GM12878 (cell line): ENCODE measurements at regions not wholly inside any gene's neighbourhood (a gene's known extent, or its start where the extent isn't known, plus 50 kb on each side); places are given as distances from the start of the nearest gene placed in this dataset.

Source experiments
- ATAC-seq: fragments of 200-7000 bp; cut with Tn5 transposase; 3 replicates; pipeline ENCODE4 v1.9.1; 2020; ENCODE audit warnings: mild to moderate bottlenecking, moderate library complexity
- BruUV-seq: library from RNA; stranded (reverse); fragments of 400-500 nt; replicated peaks from 2 replicates; lab custom pipeline; 2021; lab: Mats Ljungman, UMichigan
- CTCF ChIA-PET: fragments of 300-600 bp; sonication (Branson Sonifier 250); formaldehyde crosslinking; extraction: SDS; loops from one replicate; lab custom pipeline; 2021; ENCODE audit warnings: inconsistent platforms; lab: Yijun Ruan, JAX
- POLR2A ChIA-PET: fragments of 350-600 bp; formaldehyde crosslinking; extraction: SDS; loops from one replicate; lab custom pipeline; 2021; ENCODE audit warnings: inconsistent platforms; lab: Charles Lee
- RAD21 ChIA-PET: fragments of 300-600 bp; sonication (Branson Sonifier 250); formaldehyde crosslinking; loops from one replicate; lab custom pipeline; 2023; ENCODE audit warnings: antibody characterized with exemption; ENCODE audit not compliant: unreplicated experiment; lab: Charles Lee
- SMC1A ChIA-PET: fragments of 300-600 bp; sonication (Branson Sonifier 250); formaldehyde crosslinking; loops from one replicate; lab custom pipeline; 2023; ENCODE audit not compliant: unreplicated experiment, uncharacterized antibody; lab: Charles Lee
- DNase-seq: peaks from one replicate; pipeline ENCODE4 v3.0.0-alpha.2; 2011; ENCODE audit warnings: low read depth, low spot score
- FAIRE-seq: peaks from 3 replicates; lab custom pipeline; 2011; peaks lifted over from hg19 to GRCh38; lab: Jason Lieb, UNC
- H2AFZ ChIP-seq: 2 replicates; pipeline ENCODE4 v1.6.0; 2011; ENCODE audit warnings: low read depth, low read length, control low read depth; ENCODE audit not compliant: control insufficient read depth
- H3K27ac ChIP-seq: 2 replicates; pipeline ENCODE4 v1.5.1; 2011; ENCODE audit warnings: control low read depth; ENCODE audit not compliant: control insufficient read depth, insufficient read depth
- H3K27me3 ChIP-seq, 2 experiments: replicated peaks in 1 of 2; 2 replicates each; pipeline versions ENCODE4 v1.6.0 to v1.6.1; 2011; ENCODE audit warnings: low read length in 1 of 2; ENCODE audit not compliant: control insufficient read depth in 2 of 2, insufficient read depth in 2 of 2
- H3K36me3 ChIP-seq, 2 experiments: 2 replicates each; pipeline ENCODE4 v1.5.1; 2011; ENCODE audit warnings: low read length in 1 of 2; ENCODE audit not compliant: control insufficient read depth in 2 of 2, insufficient read depth in 2 of 2
- H3K4me1 ChIP-seq: 2 replicates; pipeline ENCODE4 v1.6.1; 2011; ENCODE audit warnings: mild to moderate bottlenecking, low read length, moderate library complexity, mixed read lengths; ENCODE audit not compliant: control insufficient read depth, insufficient read depth
- H3K4me2 ChIP-seq: 2 replicates; pipeline ENCODE4 v1.6.0; 2011; ENCODE audit warnings: control low read depth; ENCODE audit not compliant: control insufficient read depth, insufficient read depth
- H3K4me3 ChIP-seq: fragments of 200-600 bp; sonication (generic); 2 replicates; pipeline ENCODE4 v1.5.1; 2016
- H3K79me2 ChIP-seq: 2 replicates; pipeline ENCODE4 v1.6.0; 2011; ENCODE audit warnings: low read length; ENCODE audit not compliant: control insufficient read depth, insufficient read depth
- H3K9ac ChIP-seq: 2 replicates; pipeline ENCODE4 v1.8.0; 2011; ENCODE audit warnings: low read length, control low read depth, mixed read lengths; ENCODE audit not compliant: control insufficient read depth, insufficient read depth
- H3K9me3 ChIP-seq: replicated peaks from 3 replicates; pipeline ENCODE4 v1.5.1; 2011; ENCODE audit warnings: mild to moderate bottlenecking, low read length; ENCODE audit not compliant: control insufficient read depth, insufficient read depth
- H4K20me1 ChIP-seq: 2 replicates; pipeline ENCODE4 v1.6.0; 2011; ENCODE audit not compliant: control insufficient read depth, insufficient read depth
- BACH1 ChIP-seq: fragments of 450-650 bp; IDR thresholded peaks from 2 replicates; pipeline ENCODE4 v1.6.1; 2017; ENCODE audit warnings: mild to moderate bottlenecking, borderline replicate concordance
- CHD1 ChIP-seq: IDR thresholded peaks from 2 replicates; pipeline ENCODE4 v1.6.1; 2012; ENCODE audit warnings: low read depth, low read length, improper control_type of control experiment
- CHD2 ChIP-seq: IDR thresholded peaks from 2 replicates; pipeline ENCODE4 v1.6.1; 2011; ENCODE audit warnings: low read depth, low read length, improper control_type of control experiment, borderline replicate concordance
- CUX1 ChIP-seq: IDR thresholded peaks from 2 replicates; pipeline ENCODE4 v1.6.1; 2012; ENCODE audit warnings: improper control_type of control experiment, low read depth, low read length; ENCODE audit not compliant: insufficient replicate concordance
- EGR1 ChIP-seq, 2 experiments: IDR thresholded peaks; 1 replicate in 1 of 2; 2 replicates in 1 of 2; pipeline ENCODE4 v1.6.1; 2011 to 2012; ENCODE audit warnings: low read depth in 2 of 2, low read length in 2 of 2, borderline replicate concordance in 1 of 2, mild to moderate bottlenecking in 1 of 2, moderate library complexity in 1 of 2
- EP300 ChIP-seq, 2 experiments: fragments of 150-350 bp in 1 of 2; IDR thresholded peaks; 2 replicates each; pipeline ENCODE4 v1.6.1; 2011 to 2012; ENCODE audit warnings: low read depth in 2 of 2, low read length in 2 of 2, borderline replicate concordance in 1 of 2, improper control_type of control experiment in 1 of 2, inconsistent platforms in 1 of 2; ENCODE audit not compliant: control insufficient read depth in 1 of 2
- FOXM1 ChIP-seq: IDR thresholded peaks from 2 replicates; pipeline ENCODE4 v1.6.1; 2012; ENCODE audit warnings: low read depth, mild to moderate bottlenecking, inconsistent platforms, low read length, moderate library complexity
- HDAC6 ChIP-seq: fragments of 200-600 bp; sonication (generic); IDR thresholded peaks from one replicate; pipeline ENCODE4 v1.8.0; 2017; ENCODE audit warnings: antibody characterized with exemption; ENCODE audit not compliant: unreplicated experiment
- JUND ChIP-seq: IDR thresholded peaks from 2 replicates; pipeline ENCODE4 v1.6.1; 2012; ENCODE audit warnings: low read depth, mild to moderate bottlenecking, low read length, improper control_type of control experiment, moderate library complexity
- MTA2 ChIP-seq: fragments of 450-650 bp; IDR thresholded peaks from 2 replicates; pipeline ENCODE4 v1.6.1; 2016; ENCODE audit warnings: low read depth, mild to moderate bottlenecking, moderate library complexity
- NR2C2 ChIP-seq: IDR thresholded peaks from 2 replicates; pipeline ENCODE4 v1.6.1; 2011; ENCODE audit warnings: borderline replicate concordance, low read depth; ENCODE audit not compliant: control insufficient read depth, insufficient read length
- POLR2AphosphoS2 ChIP-seq: IDR thresholded peaks from 2 replicates; pipeline ENCODE4 v1.6.1; 2011; ENCODE audit warnings: low read depth, mild to moderate bottlenecking, low read length, improper control_type of control experiment, moderate library complexity
- POLR2AphosphoS5 ChIP-seq: IDR thresholded peaks from 2 replicates; pipeline ENCODE4 v1.6.1; 2011; ENCODE audit warnings: mild to moderate bottlenecking, low read length, inconsistent platforms
- RB1 ChIP-seq: fragments of 450-650 bp; formaldehyde crosslinking; IDR thresholded peaks from 2 replicates; pipeline ENCODE4 v1.6.1; 2017; ENCODE audit warnings: mild to moderate bottlenecking, borderline replicate concordance
- SRF ChIP-seq, 2 experiments: IDR thresholded peaks; 2 replicates each; pipeline ENCODE4 v1.6.1; 2011; ENCODE audit warnings: low read depth in 2 of 2, low read length in 2 of 2, mild to moderate bottlenecking in 1 of 2, moderate library complexity in 1 of 2
- SUPT20H ChIP-seq: IDR thresholded peaks from 2 replicates; pipeline ENCODE4 v1.6.1; 2011; ENCODE audit warnings: low read depth, mild to moderate bottlenecking, low read length, moderate library complexity, borderline replicate concordance; ENCODE audit not compliant: control insufficient read depth
- TAF1 ChIP-seq: IDR thresholded peaks from 2 replicates; pipeline ENCODE4 v1.6.1; 2011; ENCODE audit warnings: mild to moderate bottlenecking, low read depth, low read length, borderline replicate concordance
- TBL1XR1 ChIP-seq: IDR thresholded peaks from 2 replicates; pipeline ENCODE4 v1.6.1; 2012; ENCODE audit warnings: low read depth, low read length, improper control_type of control experiment
- YBX1 ChIP-seq: fragments of 450-650 bp; IDR thresholded peaks from 2 replicates; pipeline ENCODE4 v1.6.1; 2016; ENCODE audit warnings: antibody characterized with exemption
- WGBS: methylation state at CpG from one replicate; pipeline ENCODE4 v1.1.6; 2016; ENCODE audit warnings: low lambda C conversion rate; ENCODE audit not compliant: insufficient replicate concordance, insufficient coverage; ENCODE audit errors: missing lambda C conversion rate; 5-methylcytosine and 5-hydroxymethylcytosine counted together
- in situ Hi-C: fragments of 300-500 bp; cut with MboI; formaldehyde crosslinking; loops from 9 replicates; pipeline ENCODE4 v1.14.3; 2018; ENCODE audit warnings: mixed read lengths
- intact Hi-C: fragments of 100-400 bp; cut with micrococcal nuclease; formaldehyde crosslinking; loops from one replicate; pipeline ENCODE4 v1.14.2; 2022; ENCODE audit not compliant: unreplicated experiment

DNA sequence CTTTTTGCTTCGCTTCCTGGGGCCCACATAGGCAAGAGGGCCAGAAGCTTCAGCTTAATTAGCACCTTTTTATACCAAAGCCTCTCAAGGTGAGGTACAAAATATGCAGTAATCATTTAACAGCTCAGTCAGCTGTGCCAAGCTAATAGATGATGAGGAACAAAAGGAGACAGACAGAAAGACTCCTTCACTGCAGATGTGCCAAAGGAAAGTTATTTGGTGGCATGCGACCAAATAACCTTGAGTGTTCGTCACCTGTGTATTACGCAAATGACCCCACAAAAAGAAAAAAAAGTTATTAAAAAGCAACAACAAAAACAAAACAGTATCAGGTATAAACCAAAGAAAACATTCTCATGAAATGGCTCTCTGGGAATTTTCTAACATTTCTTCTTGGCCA, 325.8 kb upstream of the IGF1R start (continued):
- no peak for TF ChIP-seq EGR1 (IDR thresholded peaks at IDR 0.05; ENCODE audit: borderline replicate concordance in 1 of 2, low read depth in 2 of 2, low read length in 2 of 2)
- TF ChIP-seq RB1, result no peak
- TF ChIP-seq, all 136 proteins: peak for 0

- RAD21 ChIA-PET, result no interaction called here
- no peak for TF ChIP-seq TBL1XR1
- no peak for TF ChIP-seq POLR2AphosphoS2
- no peak for TF ChIP-seq YBX1
- no peak for TF ChIP-seq HDAC6
- no peak for TF ChIP-seq MTA2
- no peak for TF ChIP-seq EP300 (IDR thresholded peaks at IDR 0.05; ENCODE audit: borderline replicate concordance in 1 of 2, control insufficient read depth in 1 of 2, low read depth in 2 of 2, low read length in 2 of 2)
- TF ChIP-seq CHD2, result no peak
- no peak for TF ChIP-seq NR2C2
- TF ChIP-seq JUND, result no peak
- no peak for TF ChIP-seq BACH1
- no peak for TF ChIP-seq CHD1
- TF ChIP-seq FOXM1, result no peak
- TF ChIP-seq POLR2AphosphoS5, result no peak
- TF ChIP-seq TAF1, result no peak
- TF ChIP-seq CUX1, result no peak
- no peak for TF ChIP-seq SUPT20H
- no peak for TF ChIP-seq SRF (IDR thresholded peaks at IDR 0.05; ENCODE audit: low read depth in 2 of 2, low read length in 2 of 2)
Observed at GRCh38 chr15:98324341-98324970, 323.9 kb upstream of the IGF1R start.

More at GRCh38 chr15:98324341-98324970, 323.9 kb upstream of the IGF1R start:
- intact Hi-C loops (no loop called here), in situ Hi-C loops (no loop called here)
- DNase-seq (no peak), ATAC-seq (no peak), FAIRE-seq (no peak)
- no peaks in the 10 kb centered on the region; the same call in 2 of the 3 replicates for H3K9me3 ChIP-seq
- H3K4me3 ChIP-seq, result no peak overlapping the region
- no peaks in the 10 kb centered on the region for H3K4me1 ChIP-seq
- ChIA-PET CTCF (interaction anchor here (1.3 kb wide), 1 partner anchor 104 kb away, joined by 3 read pairs; no protein-coding TSS in a partner anchor), SMC1A (no interaction called here), POLR2A (no interaction called here)
- no TSS peak for BruUV-seq
- no peak overlapping the region for H3K27ac ChIP-seq
- no peak overlapping the region for H2AFZ ChIP-seq
- H3K4me2 ChIP-seq, result no peak overlapping the region
- H3K9ac ChIP-seq, result no peak overlapping the region
- WGBS, result 0% methylated on average over 2 of the region's 2 CpGs
- H3K27me3 ChIP-seq, result no peaks in the 10 kb centered on the region
- H4K20me1 ChIP-seq, result no peaks in the 10 kb centered on the region
- no peaks in the 10 kb centered on the region for H3K79me2 ChIP-seq
- no peaks in the 10 kb centered on the region for H3K36me3 ChIP-seq
